Activated CD8-positive, alpha-beta memory T cell treated with anti-CD3 and anti-CD28 coated beads for 1 hour (primary cell): ENCODE measurements at regions not wholly inside any gene's neighbourhood (a gene's known extent, or its start where the extent isn't known, plus 50 kb on each side); places are given as distances from the start of the nearest gene placed in this dataset.
"Not testable (repeated sequence)": the region's sequence is repeated elsewhere in the genome, so short reads cannot be mapped to it uniquely, and the experiment has no call there.

Experiments
- DNase-seq, 2 donors: peaks; one replicate each; pipeline ENCODE4 v3.0.0-alpha.2; 2020; ENCODE audit warnings: low read depth in 1 of 2; ENCODE audit errors: extremely low read depth in 1 of 2

DNA sequence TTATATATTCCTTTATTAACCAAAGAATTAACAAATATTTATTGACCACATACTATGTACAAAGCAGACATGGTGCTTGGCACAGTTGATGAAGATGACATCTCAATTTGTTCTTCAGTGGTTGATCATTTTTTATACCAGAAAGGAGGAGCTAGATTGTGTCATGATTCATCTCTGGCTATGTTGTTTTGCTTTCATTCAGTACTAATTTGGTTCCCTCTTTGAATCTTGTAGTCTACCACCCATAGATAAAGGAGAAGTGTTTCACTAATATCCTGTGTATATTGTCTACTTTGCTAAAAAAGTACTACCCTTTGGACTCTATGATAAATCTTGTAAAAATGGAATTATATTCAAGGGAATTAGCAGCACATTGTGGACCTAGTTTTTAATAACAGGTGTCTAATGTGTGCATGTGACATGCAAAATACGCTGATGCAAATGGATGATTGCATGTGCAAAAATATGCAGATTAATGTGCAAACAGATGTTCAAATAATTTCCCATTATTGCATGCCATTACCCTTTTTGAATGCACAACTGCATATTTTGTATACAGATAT, 313.2 kb upstream of the ZEB2 start:
- DNase-seq: no peak

DNA sequence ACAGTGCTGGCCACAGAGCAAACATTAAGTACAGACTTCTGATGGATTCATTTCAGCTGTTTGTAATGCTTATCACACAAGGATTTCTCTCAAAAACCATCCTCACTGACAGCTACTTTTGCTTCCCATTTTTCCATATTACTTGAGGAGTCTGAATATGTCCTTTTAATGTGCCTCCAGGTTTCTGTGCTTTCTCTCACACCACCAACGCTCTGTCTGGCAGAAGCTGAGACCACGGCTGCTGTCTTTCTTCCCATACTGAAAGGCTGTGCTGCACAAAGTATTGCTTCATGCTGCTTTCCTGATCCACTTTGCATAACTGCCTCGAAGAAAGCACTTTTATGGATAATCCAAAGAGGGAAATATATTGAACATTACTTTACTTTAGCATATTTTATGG, 312.1 kb upstream of the ZEB2 start:
- no peak for DNase-seq

DNA sequence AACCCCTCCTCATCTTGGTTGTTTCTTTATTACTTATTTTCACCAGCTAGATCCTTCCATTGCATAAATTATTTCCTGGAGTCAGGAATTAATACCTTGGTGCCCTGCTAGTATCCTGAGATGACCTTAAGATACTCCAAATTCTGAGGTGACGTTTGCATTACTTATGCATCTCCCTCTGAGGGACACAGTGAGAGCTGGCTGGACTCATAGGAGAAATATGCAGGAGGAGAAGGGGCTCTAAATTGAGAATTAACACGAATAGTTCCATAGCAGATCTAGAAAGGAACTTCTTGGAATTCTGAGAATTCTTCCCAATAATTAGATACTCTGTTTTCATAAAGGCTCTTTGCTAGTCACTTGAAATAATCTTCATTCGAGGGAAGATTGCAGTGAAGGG, 310.6 kb upstream of the ZEB2 start:
- DNase-seq: no peak

DNA sequence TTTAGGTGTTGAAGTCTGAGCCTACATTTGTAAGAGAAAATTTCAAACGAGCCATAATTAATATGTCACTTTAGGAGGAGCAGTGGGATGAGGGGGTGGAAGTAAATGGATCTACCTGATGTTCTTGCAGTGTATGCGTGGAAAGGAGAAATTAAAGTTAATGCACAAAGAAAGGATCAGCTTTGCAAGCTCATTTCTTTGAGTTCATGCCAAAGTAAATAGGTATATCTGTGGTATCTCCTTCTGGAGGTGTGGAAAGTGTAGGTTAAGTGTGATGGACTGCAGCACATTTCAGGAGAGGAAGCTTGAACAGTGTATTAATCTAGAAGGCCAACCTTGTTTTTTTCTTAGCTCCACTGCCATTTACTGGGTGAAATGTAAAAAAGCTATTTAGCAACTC, 307.5 kb upstream of the ZEB2 start:
- DNase-seq: no peak

DNA sequence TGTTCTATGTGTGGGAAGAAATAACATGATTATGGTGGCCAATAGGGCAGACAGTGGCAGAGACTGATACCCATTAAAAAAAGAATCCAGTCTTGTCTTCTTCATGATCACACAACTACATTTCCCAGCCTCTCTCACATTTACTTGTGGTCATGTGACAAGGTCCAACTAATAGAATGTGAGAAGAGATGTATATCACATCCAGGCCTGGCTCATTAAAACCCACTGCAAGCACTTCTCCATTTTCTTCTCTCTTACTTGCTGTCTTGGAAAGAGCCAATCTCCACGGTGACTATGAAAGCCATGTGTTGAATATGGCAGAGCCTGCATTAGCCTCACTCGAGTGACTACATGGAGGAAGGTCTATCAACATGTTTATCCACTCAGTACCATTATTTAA, 306.2 kb upstream of the ZEB2 start:
- no peak for DNase-seq

DNA sequence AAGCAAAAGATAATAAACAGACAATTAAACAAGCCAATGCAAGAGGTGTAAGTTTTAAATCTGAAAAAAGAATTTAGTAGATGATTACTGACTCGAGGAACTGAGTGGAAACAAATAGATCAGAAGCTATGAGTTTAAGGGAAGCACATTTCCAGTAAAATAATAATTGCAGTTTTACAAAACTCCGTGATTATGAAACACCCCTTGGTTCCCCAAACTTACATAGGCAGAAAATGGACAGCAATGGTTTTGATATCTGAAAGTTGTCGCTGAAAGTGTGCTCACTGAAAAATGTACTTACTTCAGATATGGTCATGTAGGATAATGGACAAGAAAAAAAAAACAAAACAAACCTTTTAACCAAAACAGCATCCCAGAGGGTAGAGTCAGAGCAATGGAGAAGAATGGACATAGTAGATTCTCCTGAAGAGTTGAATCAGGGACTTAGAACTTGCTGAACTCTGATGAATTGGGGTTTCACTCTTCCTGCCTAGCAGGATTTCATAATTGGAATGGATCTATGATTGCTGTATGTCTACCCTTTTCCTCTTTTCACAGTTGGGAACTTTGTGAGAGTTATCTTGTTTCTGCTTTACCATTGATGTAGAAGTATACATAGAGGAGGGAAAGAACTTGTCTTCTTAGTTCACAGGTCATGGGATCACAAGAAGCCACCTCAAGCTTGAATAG, 305.6 kb upstream of the ZEB2 start:
- DNase-seq: no peak

DNA sequence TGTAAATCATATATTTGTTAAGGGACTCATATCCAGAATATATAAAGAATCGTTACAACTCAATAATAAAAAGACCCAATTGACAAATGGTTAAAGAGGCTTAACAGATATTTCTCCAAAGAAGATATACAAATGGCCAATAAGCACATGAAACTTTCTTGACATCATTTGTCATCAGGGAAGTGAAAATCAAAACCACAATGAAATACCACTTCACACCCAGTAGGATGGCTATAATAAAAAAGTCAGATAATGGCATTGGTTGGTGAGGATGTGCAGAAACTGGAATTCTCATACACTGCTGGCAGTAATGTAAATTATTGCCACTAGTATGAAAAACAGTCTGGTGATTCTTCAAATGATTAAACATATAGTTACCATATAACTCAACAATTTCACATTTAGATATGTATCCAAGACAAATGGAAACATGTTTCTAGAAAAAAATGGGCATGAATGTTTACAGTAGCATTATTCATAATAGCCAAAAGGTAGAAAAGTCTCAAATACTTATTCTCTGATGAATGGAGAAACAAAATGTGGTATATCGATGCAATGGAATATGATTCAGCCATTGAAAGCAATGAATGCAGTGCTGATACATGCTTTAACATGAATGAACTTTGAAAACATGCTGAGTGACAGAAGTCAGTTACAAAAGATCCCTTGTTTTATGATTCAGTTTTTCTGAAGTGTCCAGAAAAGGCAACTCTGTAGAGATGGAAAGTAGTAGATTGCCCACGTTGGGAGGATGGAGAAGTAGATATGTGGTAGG, 304.6 kb upstream of the ZEB2 start:
- no peak for DNase-seq

DNA sequence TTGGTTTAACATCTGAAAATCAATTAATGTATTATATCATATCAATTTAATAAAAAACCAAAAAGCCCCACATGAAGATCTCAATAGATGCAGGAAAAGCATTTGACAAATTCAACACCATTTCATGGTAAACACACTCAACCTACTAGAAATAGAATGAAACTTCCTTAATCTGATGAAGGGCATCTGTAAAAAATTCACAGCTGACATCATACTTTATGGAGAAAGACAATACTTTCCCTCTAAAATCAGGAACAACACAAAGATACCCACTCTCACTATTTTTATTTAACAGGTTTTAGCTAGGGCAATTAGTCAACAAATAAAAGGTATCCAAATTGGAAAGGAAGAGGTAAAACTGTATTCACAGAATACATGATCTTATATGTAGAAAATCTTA, 303.0 kb upstream of the ZEB2 start:
- no peak for DNase-seq

DNA sequence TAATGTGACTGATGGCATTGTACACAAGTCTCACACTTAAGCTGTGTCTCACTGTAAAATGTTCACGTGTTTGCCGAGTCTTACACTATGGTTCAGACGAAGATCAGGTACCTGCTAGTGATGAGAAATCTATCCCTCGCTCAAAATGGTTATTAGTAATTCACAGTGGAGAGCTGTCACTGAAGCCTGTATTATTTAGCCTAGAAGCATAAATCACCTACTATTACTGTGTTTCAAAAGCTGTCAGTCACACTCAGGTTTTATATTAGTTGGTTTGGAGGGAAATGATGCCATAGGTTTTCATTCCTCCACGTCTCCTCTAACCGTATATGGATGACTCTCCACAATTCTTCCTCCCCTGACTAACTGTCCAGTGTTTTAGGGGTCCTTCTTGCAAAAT, 292.4 kb upstream of the ZEB2 start:
- DNase-seq: no peak

DNA sequence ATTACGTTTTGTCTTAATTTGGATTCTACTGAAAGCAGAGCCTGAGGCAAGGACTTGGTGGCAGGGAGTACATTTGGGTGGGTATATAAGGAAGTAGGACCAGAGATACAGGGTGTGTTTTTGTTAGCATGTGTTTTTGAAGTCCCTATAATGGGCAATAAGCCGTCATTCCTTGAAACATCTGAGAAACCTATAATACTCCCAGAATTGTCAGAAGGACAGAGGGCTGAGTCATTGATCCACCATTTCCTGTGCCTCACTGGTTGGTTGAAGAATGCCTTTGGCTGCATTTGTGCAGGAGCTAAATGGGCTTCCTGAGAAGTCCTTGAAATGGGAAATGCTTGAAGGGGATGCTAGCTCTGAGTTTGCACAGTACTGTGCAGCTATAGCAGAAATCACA, 281.8 kb upstream of the ZEB2 start:
- DNase-seq: no peak

DNA sequence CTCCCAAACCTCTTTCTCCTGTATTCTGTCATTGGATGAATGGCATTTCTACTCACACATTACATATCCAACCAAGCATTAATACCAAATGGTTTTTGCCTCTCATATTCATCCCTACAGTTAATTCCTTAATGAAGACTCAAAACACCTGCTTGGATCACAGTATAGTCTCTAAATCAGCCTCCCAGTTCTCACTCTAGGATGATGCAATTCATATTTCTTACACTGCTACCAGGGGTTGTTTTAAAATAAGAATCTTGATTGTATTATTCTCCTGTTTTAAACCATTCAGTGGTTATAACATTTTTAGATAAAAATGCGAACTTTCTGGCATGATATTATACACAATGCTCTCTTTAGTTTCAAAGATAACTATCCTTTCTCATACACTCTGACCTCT, 281.4 kb upstream of the ZEB2 start:
- DNase-seq: no peak

DNA sequence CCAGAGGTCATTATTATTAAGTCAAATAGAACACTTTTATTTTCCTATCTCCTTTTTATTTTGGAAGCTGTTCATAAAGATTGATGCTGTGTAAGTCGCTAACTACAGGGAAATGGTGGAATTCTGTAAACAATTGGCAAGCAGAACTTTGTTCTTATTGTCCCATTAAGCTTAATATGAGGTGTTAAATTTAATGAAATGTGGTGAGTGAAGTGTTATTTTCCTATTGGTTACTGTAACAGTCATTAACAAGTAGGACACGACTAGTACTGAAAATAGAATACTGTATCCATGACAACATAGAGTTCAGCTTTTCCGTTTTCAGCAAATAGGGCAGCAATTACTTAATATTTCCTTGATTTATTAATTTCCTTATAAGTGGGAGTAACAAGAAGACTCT, 279.1 kb upstream of the ZEB2 start:
- no peak for DNase-seq

DNA sequence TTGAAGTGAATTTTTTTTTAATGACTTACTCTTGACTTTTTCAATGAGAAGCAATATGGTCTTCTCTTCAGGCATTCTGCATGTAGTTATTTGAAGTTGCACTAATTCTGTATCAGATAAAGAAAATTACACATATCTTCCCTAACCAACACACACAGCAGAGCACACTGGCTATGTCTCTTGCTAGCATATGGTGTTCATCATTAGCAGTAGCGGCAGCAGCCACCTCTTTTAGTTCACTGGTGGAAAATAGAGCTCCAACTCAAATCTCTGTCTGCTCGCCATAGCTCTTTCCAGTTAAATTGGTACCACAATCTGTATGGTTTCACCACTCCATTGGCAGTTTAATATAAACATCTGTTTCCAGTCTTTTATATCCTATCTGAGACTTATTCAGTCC, 278.1 kb upstream of the ZEB2 start:
- DNase-seq: no peak

DNA sequence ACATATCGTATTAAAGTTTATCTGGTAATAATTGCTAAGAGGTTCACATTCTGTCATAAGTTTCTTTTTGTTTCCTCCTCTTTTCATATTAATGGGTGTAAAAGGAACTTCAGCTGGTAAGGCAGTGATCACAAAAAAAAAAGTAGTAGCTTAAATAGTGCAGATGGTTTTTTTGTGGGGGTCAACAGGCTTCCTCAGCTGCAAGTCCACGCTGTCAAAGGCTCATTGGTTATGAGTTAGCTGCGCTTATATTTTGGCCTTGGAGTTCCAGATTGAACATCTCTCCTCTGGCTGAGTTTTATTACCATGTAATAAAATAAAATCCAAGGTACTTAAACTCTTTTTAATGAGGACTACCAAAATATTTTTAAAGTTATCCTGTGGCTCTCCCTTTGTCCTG, 277.0 kb upstream of the ZEB2 start:
- DNase-seq: no peak

DNA sequence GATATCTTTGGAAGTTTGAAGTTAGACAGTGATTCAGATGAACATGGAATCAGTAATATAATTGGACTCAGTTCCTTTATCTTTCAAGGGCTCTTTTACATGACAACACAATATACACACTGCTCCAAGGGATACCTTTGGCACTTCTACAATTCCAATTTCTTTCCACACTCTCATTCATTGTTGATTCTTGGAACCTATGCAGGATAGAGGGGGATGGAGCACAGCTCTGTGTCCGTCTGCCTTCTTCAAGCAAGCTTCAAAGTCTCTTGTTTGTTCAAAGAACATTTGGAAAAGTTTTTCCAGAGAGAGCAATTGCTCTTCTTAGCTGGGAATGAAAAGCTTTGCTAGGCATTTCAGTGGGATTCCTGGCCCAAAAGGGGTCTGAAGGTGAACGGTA, 276.2 kb upstream of the ZEB2 start:
- no peak for DNase-seq

DNA sequence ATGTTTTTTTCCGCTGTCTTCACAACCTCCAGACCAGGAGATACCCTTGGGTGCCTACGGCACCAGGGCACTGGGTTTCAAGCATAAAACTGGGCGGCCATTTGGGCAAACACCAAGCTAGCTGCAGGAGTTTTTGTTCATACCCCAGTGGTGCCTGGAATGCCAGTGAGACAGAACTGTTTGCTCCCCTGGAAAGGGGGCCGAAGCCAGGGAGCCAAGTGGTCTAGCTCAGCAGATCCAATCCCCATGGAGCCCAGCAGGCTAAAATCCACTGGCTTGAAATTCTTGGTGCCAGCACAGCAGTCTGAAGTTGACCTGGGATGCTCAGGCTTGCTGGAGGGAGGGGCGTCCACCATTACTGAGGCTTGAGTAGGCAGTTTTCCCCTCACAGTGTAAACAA, 265.3 kb upstream of the ZEB2 start:
- DNase-seq: no peak

DNA sequence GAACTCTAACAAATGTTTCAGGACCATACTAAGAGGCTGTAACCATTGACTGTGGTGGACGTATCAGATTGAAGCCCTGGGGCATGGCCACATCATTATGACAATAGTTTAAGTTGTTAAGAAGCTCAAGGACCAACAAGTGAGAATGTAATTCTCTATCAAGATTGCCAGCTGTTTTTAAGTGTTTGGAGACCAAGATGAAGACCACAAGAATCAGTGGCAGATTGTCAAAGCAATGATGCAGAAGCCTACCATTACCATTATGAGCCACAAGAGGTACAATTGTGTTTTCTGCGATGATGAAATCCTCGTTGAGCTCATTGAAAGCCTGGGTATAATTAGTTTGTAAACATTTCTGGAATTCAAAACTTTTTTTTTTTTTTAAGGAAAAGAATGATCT, 261.1 kb upstream of the ZEB2 start:
- DNase-seq: no peak

DNA sequence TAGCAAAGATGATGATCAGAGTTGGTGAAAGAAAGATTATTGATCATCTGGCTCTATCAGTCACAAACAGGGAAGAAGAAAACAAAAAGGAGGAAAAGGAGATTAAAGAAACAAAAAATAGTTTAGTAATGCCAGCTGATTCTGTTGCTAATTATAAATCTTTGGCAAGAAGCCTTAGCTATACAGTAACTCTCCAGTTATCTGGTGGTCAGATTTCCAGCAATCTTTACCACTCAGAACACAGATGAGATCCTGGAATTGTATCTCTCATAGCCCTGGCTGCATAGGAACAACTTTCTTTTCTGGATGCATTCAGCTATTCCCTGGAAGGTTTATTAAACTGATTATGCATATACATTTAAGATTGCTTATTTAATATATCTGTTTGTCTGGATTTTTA, 256.8 kb upstream of the ZEB2 start:
- DNase-seq: no peak

DNA sequence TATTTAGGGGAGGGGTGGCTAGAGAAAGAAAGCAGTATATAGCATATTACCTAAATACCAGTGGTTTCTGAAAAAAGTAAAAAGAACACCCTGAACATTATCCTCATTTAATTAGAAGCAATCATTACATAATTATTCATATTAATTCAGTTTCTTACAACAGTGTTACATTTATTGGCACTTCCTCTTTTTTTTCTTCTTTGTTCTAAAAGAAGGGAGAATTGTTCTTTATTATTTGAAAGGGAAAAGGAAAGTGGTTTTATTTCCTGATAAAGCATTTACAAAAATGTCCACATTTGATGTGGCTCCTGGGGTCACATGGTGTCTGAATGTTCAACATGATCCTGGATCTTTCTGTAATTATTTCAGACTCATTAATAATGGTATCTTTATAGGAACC, 254.9 kb upstream of the ZEB2 start:
- no peak for DNase-seq

DNA sequence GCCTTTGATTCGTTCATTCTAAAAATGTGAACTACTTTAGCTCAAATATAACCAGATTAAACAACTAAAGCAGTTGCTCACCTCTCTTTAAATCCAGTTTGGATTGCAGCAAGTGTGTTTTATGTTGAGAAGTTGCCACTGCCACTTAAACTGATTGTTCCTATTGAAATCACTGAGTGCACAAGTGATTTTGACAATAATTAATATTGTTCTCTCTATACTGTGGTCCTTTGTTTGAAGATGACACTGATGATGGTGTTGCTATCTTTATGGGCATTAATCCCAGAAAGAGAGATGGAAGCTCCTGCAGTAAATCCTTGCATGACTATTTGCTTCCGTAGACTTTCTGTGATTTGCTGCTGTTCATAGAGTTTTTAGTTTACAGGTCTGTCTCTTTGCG, 251.4 kb upstream of the ZEB2 start:
- no peak for DNase-seq

DNA sequence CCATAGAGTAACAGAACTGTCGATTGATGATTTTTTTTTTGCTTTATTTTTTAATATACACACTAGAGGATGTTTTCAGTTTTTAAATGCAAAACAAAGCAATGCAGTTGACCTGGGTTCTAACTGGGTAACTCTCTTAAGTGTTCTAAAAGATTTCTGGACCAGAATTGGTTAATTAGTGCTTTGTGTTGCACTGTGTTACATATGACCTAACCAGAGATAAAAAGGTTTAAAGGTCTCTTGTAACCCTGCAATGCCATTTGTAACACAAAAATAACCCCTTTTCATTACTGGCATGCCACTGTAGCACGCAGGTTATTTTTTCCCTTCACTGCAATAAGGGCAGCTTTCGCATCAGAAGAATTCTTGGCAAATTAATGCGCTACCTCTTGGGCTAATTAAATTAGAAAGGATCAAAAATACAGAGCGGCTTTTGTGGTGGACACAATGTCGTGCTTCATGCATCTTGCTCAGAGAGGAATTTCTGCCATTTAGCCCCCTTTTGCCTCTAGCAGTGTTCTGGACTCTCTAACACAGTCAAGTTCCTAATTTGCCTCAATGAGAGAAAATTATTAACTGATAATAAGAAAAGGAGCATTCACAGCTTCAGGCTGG, 250.8 kb upstream of the ZEB2 start:
- no peak for DNase-seq

DNA sequence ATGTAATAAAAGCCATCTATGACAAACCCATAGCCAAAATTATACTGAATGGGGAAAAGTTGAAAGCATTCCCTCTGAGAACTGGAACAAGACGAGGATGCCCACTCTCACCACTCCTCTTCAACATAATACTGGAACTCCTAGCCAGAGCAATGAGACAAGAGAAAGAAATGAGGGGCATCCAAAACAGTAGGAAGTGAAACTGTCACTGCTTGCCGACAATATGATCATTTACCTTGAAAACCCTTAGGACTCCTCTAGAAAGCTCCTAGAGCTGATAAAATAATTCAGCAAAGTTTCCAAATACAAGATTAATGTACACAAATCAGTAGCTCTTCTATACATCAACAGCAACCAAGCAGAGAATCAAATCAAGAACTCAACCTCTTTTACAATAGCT, 241.0 kb upstream of the ZEB2 start:
- not testable (repeated sequence) for DNase-seq
